ENCODE measurements at regions not wholly inside any gene's neighbourhood (a gene's known extent, or its start where the extent isn't known, plus 50 kb on each side); places are given as distances from the start of the nearest gene placed in this dataset.

GRCh38 chr18:59765343-59765742 lies 68.1 kb upstream of the CCBE1 start:
- Histone ChIP-seq H3K4me2 (replicated peaks; ENCODE audit: low read depth, low read length, poor library complexity, severe bottlenecking) (no peak overlapping the region), H3K79me2 (ENCODE audit: control insufficient read depth, insufficient read depth, low read length) (no peaks in the 10 kb centered on the region), H3K9me3 (ENCODE audit: control extremely low read depth in 1 of 3, control insufficient read depth in 2 of 3, insufficient read depth in 1 of 3, low read length in 2 of 3) (peaks cover 0 to 7% (median 0%) of the 10 kb centered on the region in 3 donors), H2AFZ (ENCODE audit: insufficient read depth, low read depth, low read length, poor library complexity, severe bottlenecking) (no peak overlapping the region), H3K27me3 (replicated peaks in 1 of 4; ENCODE audit: control extremely low read depth in 1 of 4, control insufficient read depth in 3 of 4, insufficient read depth in 4 of 4, low read length in 3 of 4) (peaks cover 0 to 6% (median under 1%) of the 10 kb centered on the region in 4 experiments), H3K27ac (ENCODE audit: low read length in 2 of 2) (no peak overlapping the region), H3K9ac (ENCODE audit: low read length) (no peak overlapping the region), H3K36me3 (replicated peaks in 1 of 2; ENCODE audit: control extremely low read depth in 1 of 2, control insufficient read depth in 1 of 2, extremely low read depth in 1 of 2, insufficient read depth in 2 of 2, low read length in 1 of 2) (no peaks in the 10 kb centered on the region), H3K4me3 (ENCODE audit: control extremely low read depth in 1 of 5, extremely low read depth in 1 of 5, insufficient read depth in 1 of 5, low read depth in 2 of 5, low read length in 4 of 5) (no peak overlapping the region), H4K20me1 (ENCODE audit: control insufficient read depth, insufficient read depth, low read length, poor library complexity, severe bottlenecking) (no peaks in the 10 kb centered on the region), H3K4me1 (ENCODE audit: control insufficient read depth in 2 of 2, insufficient read depth in 2 of 2, low read length in 2 of 2) (no peaks in the 10 kb centered on the region)
- 93% methylated on average over 3 of the region's 4 CpGs for WGBS (ENCODE audit: insufficient coverage)
- intact Hi-C loops (cut with micrococcal nuclease) = no loop called here
- peaks cover 22% of the 10 kb centered on the region for H3K27me3 Mint-ChIP-seq
- H3K9me3 Mint-ChIP-seq (ENCODE audit: insufficient read depth) = peaks cover 4% of the 10 kb centered on the region
- DNase-seq = no peak
- H3K27ac Mint-ChIP-seq = no peak overlapping the region
- no peak overlapping the region for H3K4me3 Mint-ChIP-seq
- CTCF ChIA-PET = no interaction called here
- TF ChIP-seq EZH2 (IDR thresholded peaks at IDR 0.05; ENCODE audit: borderline replicate concordance, insufficient read depth, low read depth, low read length, poor library complexity, severe bottlenecking) (no peak), CTCF (IDR thresholded peaks at IDR 0.05) (no peak)
- no peak for ATAC-seq (ENCODE audit: low read depth)
- POLR2A ChIA-PET = no interaction called here
- no peaks in the 10 kb centered on the region for H3K4me1 Mint-ChIP-seq

GRCh38 chr18:59764281-59764680 lies 67.1 kb upstream of the CCBE1 start:
- DNase-seq (no peak), ATAC-seq (ENCODE audit: low read depth) (no peak)
- H2AFZ ChIP-seq (ENCODE audit: insufficient read depth, low read depth, low read length, poor library complexity, severe bottlenecking) = no peak overlapping the region
- no peak overlapping the region for H3K4me3 ChIP-seq (ENCODE audit: control extremely low read depth in 1 of 5, extremely low read depth in 1 of 5, insufficient read depth in 1 of 5, low read depth in 2 of 5, low read length in 4 of 5)
- intact Hi-C loops (cut with micrococcal nuclease) = no loop called here
- ChIA-PET CTCF (no interaction called here), POLR2A (no interaction called here)
- no peaks in the 10 kb centered on the region for H3K36me3 ChIP-seq (replicated peaks in 1 of 2; ENCODE audit: control extremely low read depth in 1 of 2, control insufficient read depth in 1 of 2, extremely low read depth in 1 of 2, insufficient read depth in 2 of 2, low read length in 1 of 2)
- TF ChIP-seq EZH2 (IDR thresholded peaks at IDR 0.05; ENCODE audit: borderline replicate concordance, insufficient read depth, low read depth, low read length, poor library complexity, severe bottlenecking) = no peak
- H3K27me3 ChIP-seq (replicated peaks in 1 of 4; ENCODE audit: control extremely low read depth in 1 of 4, control insufficient read depth in 3 of 4, insufficient read depth in 4 of 4, low read length in 3 of 4) = no peaks in the 10 kb centered on the region
- H3K27me3 Mint-ChIP-seq = peaks cover 15% of the 10 kb centered on the region
- no peak overlapping the region for H3K4me2 ChIP-seq (replicated peaks; ENCODE audit: low read depth, low read length, poor library complexity, severe bottlenecking)
- H4K20me1 ChIP-seq (ENCODE audit: control insufficient read depth, insufficient read depth, low read length, poor library complexity, severe bottlenecking) = no peaks in the 10 kb centered on the region
- 82% methylated on average over 2 of the region's 4 CpGs for WGBS (ENCODE audit: insufficient coverage)
- H3K27ac ChIP-seq (ENCODE audit: low read length in 2 of 2) = no peak overlapping the region
- H3K27ac Mint-ChIP-seq = no peak overlapping the region
- no peaks in the 10 kb centered on the region for H3K79me2 ChIP-seq (ENCODE audit: control insufficient read depth, insufficient read depth, low read length)
- peaks cover 4% of the 10 kb centered on the region for H3K9me3 Mint-ChIP-seq (ENCODE audit: insufficient read depth)
- no peaks in the 10 kb centered on the region for H3K4me1 Mint-ChIP-seq
- no peaks in the 10 kb centered on the region for H3K4me1 ChIP-seq (ENCODE audit: control insufficient read depth in 2 of 2, insufficient read depth in 2 of 2, low read length in 2 of 2)
- peaks cover 0 to 7% (median 0%) of the 10 kb centered on the region in 3 donors for H3K9me3 ChIP-seq (ENCODE audit: control extremely low read depth in 1 of 3, control insufficient read depth in 2 of 3, insufficient read depth in 1 of 3, low read length in 2 of 3)
- H3K4me3 Mint-ChIP-seq = no peak overlapping the region
- H3K9ac ChIP-seq (ENCODE audit: low read length) = no peak overlapping the region
